ENCODE measurements at regions not wholly inside any gene's neighbourhood (a gene's known extent, or its start where the extent isn't known, plus 50 kb on each side); places are given as distances from the start of the nearest gene placed in this dataset.

DNA sequence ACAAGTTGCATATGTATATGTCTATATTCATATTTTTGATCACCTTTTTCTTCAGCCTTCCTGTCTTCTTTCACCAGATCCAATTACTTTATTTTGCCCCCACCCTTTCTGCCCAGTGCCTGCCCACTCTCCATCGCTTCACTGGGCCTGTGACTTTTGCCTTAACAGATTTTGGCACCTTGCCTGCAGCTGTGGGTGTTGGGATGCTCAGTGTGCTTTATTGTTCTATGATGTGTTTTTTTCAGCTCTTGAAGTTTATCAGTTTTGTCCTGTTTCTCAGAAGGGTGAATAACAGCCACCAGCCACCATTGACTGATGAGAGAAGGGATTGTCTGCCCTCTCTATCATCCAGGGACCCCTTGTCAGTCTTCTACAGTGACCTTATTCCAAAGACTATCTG lies 77.2 kb upstream of the GALNT7 start:
- DNase-seq = no peak
- no peak overlapping the region for H3K4me2 ChIP-seq (replicated peaks; ENCODE audit: extremely low read depth, low read length, poor library complexity, severe bottlenecking)
- no CpG with 5 or more reads among the region's 1 CpG for whole genome bisulfite sequencing (ENCODE audit: insufficient coverage)
- no peaks in the 10 kb centered on the region for H3K9me3 ChIP-seq (replicated peaks in 1 of 2; ENCODE audit: control insufficient read depth in 1 of 2, insufficient read depth in 1 of 2, low read length in 2 of 2)
- Mint-ChIP-seq H3K4me1 (peaks cover 18% of the 10 kb centered on the region), H3K36me3 (no peaks in the 10 kb centered on the region), H3K27ac (no peak overlapping the region), H3K4me3 (no peak overlapping the region), H3K27me3 (ENCODE audit: low read depth in 3 of 3) (no peaks in the 10 kb centered on the region), H3K9me3 (no peaks in the 10 kb centered on the region)
- no peaks in the 10 kb centered on the region for H3K27me3 ChIP-seq (ENCODE audit: control insufficient read depth in 2 of 2, insufficient read depth in 2 of 2, low read length in 2 of 2)
- H3K4me1 ChIP-seq (ENCODE audit: control insufficient read depth in 1 of 2, insufficient read depth in 2 of 2, low read length in 2 of 2) = peaks cover 9 to 14% of the 10 kb centered on the region in 2 donors
- intact Hi-C loops (cut with micrococcal nuclease) = no loop called here
- H3K36me3 ChIP-seq (replicated peaks in 1 of 2; ENCODE audit: control insufficient read depth in 1 of 2, insufficient read depth in 2 of 2, low read length in 2 of 2) = no peaks in the 10 kb centered on the region
- H3K27ac ChIP-seq (ENCODE audit: low read depth in 1 of 2, low read length in 2 of 2) = no peak overlapping the region
- no peaks in the 10 kb centered on the region for H3K79me2 ChIP-seq (ENCODE audit: insufficient read depth, low read length)
- H3K9ac ChIP-seq (ENCODE audit: insufficient read depth, low read length, poor library complexity, severe bottlenecking) = no peak overlapping the region
- no peaks in the 10 kb centered on the region for H4K20me1 ChIP-seq (ENCODE audit: insufficient read depth, low read length)
- TF ChIP-seq, protein P1, sequence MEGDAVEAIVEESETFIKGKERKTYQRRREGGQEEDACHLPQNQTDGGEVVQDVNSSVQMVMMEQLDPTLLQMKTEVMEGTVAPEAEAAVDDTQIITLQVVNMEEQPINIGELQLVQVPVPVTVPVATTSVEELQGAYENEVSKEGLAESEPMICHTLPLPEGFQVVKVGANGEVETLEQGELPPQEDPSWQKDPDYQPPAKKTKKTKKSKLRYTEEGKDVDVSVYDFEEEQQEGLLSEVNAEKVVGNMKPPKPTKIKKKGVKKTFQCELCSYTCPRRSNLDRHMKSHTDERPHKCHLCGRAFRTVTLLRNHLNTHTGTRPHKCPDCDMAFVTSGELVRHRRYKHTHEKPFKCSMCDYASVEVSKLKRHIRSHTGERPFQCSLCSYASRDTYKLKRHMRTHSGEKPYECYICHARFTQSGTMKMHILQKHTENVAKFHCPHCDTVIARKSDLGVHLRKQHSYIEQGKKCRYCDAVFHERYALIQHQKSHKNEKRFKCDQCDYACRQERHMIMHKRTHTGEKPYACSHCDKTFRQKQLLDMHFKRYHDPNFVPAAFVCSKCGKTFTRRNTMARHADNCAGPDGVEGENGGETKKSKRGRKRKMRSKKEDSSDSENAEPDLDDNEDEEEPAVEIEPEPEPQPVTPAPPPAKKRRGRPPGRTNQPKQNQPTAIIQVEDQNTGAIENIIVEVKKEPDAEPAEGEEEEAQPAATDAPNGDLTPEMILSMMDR (IDR thresholded peaks at IDR 0.05) = no peak
- H3K4me3 ChIP-seq (replicated peaks in 1 of 3; ENCODE audit: low read depth in 2 of 3, low read length in 3 of 3) = no peak overlapping the region
- H2AFZ ChIP-seq (ENCODE audit: insufficient read depth, low read depth, low read length, poor library complexity, severe bottlenecking) = no peak overlapping the region

DNA sequence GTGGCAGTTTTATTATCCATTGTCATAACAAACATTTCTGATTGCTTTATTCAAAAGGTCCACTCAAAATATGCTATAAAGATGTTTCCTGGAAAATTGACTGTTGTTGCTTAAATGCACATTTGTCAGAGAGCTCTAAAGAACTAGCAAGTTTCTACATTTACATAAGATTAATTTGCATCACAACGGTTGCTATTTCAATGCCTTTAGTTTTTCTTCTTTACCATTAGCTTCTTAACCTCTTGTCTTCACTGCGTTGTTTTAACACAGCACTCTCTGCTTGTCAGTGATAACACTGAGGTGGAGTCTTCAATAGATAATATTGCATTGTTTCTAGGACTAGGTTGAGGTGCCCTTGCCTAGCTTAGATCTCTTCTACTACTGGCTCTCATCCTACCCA lies 76.7 kb upstream of the GALNT7 start:
- no peak overlapping the region for H3K27ac ChIP-seq (ENCODE audit: low read depth in 1 of 2, low read length in 2 of 2)
- H3K4me2 ChIP-seq (replicated peaks; ENCODE audit: extremely low read depth, low read length, poor library complexity, severe bottlenecking) = no peak overlapping the region
- Mint-ChIP-seq H3K9me3 (no peaks in the 10 kb centered on the region), H3K36me3 (no peaks in the 10 kb centered on the region), H3K27me3 (ENCODE audit: low read depth in 3 of 3) (no peaks in the 10 kb centered on the region), H3K4me3 (no peak overlapping the region), H3K4me1 (peaks cover 18% of the 10 kb centered on the region), H3K27ac (no peak overlapping the region)
- DNase-seq = no peak
- H3K27me3 ChIP-seq (ENCODE audit: control insufficient read depth in 2 of 2, insufficient read depth in 2 of 2, low read length in 2 of 2) = no peaks in the 10 kb centered on the region
- H3K79me2 ChIP-seq (ENCODE audit: insufficient read depth, low read length) = no peaks in the 10 kb centered on the region
- no peak overlapping the region for H2AFZ ChIP-seq (ENCODE audit: insufficient read depth, low read depth, low read length, poor library complexity, severe bottlenecking)
- peaks cover 9 to 14% of the 10 kb centered on the region in 2 donors for H3K4me1 ChIP-seq (ENCODE audit: control insufficient read depth in 1 of 2, insufficient read depth in 2 of 2, low read length in 2 of 2)
- WGBS (ENCODE audit: insufficient coverage) = no CpG with 5 or more reads among the region's 2 CpGs
- H3K9ac ChIP-seq (ENCODE audit: insufficient read depth, low read length, poor library complexity, severe bottlenecking) = no peak overlapping the region
- no peak overlapping the region for H3K4me3 ChIP-seq (replicated peaks in 1 of 3; ENCODE audit: low read depth in 2 of 3, low read length in 3 of 3)
- H4K20me1 ChIP-seq (ENCODE audit: insufficient read depth, low read length) = no peaks in the 10 kb centered on the region
- intact Hi-C loops (cut with micrococcal nuclease) = no loop called here
- H3K9me3 ChIP-seq (replicated peaks in 1 of 2; ENCODE audit: control insufficient read depth in 1 of 2, insufficient read depth in 1 of 2, low read length in 2 of 2) = no peaks in the 10 kb centered on the region
- no peaks in the 10 kb centered on the region for H3K36me3 ChIP-seq (replicated peaks in 1 of 2; ENCODE audit: control insufficient read depth in 1 of 2, insufficient read depth in 2 of 2, low read length in 2 of 2)
- TF ChIP-seq, protein P1 (IDR thresholded peaks at IDR 0.05) = no peak
